HG02642 (cell line): ENCODE measurements at regions not wholly inside any gene's neighbourhood (a gene's known extent, or its start where the extent isn't known, plus 50 kb on each side); places are given as distances from the start of the nearest gene placed in this dataset.
"Not testable (repeated sequence)": the region's sequence is repeated elsewhere in the genome, so short reads cannot be mapped to it uniquely, and the experiment has no call there.

Experiments used
- ATAC-seq: cut with Tn5 transposase; IDR thresholded peaks from one replicate; pipeline ENCODE4 v1.9.1; 2021; ENCODE audit warnings: mild to moderate bottlenecking; ENCODE audit not compliant: unreplicated experiment, poor library complexity

DNA sequence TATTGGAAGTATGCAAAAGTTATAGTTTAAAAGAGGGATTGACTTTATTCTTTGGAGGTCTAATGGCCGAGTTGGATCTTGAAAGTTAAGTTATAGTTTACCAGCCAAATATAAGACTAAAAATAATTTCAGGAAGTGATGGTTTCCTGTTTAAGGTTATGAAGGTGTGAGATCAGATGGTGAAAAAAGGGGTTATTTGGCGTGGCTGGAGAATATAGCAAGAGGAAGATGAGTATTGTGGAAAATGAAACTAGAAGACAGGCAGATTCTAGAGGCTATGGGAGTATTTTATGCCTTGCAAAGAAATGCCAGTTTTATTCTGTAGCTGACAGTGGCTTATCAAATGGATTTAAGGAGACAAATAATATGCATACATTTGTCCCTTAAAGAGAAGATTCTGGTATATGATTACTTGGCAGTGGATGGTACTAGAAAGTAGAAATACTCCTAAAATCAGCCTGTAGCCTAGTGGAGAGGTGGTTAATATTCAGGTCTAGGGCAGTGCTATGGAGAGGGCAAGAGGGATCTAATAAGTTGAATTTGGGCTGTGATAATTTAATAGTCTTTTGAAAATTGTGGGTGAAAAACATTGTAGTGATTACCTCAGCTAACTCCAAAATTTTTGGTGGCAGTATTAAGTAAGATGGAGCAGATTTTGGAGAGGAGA is 1091.8 kb upstream of the ATXN7L3B start:
- peak; percentile 81 for ATAC-seq

DNA sequence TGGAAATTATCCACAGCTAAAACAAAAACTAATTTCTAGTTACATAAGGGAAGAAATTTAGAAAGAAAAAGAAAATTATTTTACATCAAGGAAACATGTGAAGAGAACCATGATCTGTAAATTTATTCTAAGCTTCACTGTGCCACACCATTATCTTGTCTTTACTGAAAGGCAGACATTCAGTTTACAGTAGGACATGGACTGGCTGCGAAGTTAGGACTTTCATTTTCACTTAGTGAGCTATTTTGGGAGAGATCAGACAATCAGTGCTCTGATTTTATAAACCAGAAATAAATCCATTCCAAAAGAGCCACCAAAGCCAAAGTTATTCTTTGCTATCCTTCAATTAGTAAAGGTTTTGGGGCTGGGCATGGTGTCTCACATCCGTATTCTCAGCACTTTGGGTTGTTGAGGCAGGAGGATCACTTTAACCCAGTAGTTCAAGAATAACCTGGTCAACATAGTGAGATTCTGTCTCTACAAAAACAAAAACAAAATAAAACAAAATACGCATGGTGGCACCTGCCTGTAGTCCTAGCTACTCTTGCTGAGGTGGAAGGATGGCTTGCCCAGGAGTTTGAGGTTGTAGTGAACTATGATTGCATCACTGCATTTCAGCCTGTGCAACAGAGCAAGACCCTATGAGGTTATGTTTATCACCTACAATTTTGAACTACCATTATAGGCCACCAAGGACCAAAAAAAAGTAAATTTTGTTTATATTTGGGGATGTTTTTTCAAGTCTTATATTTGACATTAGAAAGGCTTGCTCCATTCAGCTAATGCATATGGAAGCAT is 1084.8 kb upstream of the ATXN7L3B start:
- no peak for ATAC-seq

- ATAC-seq: no peak
Measured at GRCh38 chr12:73460212-73460611, 1077.4 kb upstream of the ATXN7L3B start.

- ATAC-seq: no peak
Measured at GRCh38 chr12:73465106-73465505, 1072.5 kb upstream of the ATXN7L3B start.

DNA sequence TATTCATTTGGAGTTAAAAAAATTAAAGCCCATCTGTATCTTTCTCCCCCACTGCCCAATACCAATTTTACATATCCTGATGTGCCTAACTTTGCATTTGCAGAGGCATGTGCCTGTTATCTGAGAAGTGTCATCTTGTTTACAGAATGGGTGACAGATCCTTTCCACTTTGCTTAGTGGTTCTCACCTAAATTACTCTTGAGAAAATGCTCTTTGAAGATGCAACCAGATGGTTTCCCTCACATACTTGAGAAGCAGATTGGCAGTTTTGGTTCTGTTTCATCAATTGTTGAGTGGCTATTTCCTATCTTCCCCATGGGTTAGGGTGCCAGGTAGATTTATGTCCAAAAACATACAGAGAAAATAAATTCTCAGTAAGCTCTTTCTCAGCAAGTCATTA is 1051.4 kb upstream of the ATXN7L3B start:
- no peak for ATAC-seq

GRCh38 chr12:73506611-73507010 is 1031.0 kb upstream of the ATXN7L3B start:
- ATAC-seq: no peak

GRCh38 chr12:73514672-73515071 is 1023.0 kb upstream of the ATXN7L3B start:
- ATAC-seq: no peak

GRCh38 chr12:73517859-73518258 is 1019.8 kb upstream of the ATXN7L3B start:
- no peak for ATAC-seq

DNA sequence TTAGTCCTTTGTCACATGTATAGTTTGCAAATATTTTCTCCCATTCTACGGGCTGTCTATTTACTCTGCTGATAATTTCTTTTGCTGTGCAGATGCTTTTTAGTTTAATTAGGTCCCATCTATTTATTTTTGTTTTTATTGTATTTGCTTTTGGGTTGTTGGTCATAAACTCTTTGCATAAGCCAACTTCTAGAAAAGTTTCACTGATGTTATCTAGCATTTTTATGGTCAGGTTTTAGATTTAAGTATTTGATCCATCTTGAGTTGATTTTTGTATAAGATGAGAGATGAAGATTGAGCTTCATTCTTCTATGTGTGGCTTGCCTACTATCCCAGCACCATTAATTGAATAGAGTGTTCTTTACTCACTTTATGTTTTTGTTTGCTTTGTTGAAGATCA is 1008.4 kb upstream of the ATXN7L3B start:
- ATAC-seq: no peak

GRCh38 chr12:73529954-73530353 is 1007.7 kb upstream of the ATXN7L3B start:
- no peak for ATAC-seq

GRCh38 chr12:73531752-73532151 is 1005.9 kb upstream of the ATXN7L3B start:
- no peak for ATAC-seq

DNA sequence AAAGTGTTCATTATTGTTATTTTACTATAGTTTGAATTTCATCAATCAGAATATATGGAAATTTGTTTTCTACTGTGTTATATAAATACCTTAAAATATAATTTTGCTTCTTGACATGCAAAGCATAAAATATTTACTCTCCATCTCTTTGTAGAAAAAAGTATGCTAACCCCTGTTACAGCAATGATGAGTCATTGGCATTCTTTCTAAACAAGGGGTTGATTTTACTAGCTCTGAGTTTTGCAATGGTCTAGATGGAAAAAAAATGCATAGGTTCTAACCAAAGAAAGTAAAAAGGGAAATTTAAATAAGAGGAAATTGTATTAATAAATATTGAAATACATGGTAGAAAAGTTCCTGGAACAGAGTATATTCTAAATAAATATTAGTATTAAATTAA is 990.2 kb upstream of the ATXN7L3B start:
- ATAC-seq: no peak

- no peak for ATAC-seq
Measured at GRCh38 chr12:73585136-73585535, 952.5 kb upstream of the ATXN7L3B start.

DNA sequence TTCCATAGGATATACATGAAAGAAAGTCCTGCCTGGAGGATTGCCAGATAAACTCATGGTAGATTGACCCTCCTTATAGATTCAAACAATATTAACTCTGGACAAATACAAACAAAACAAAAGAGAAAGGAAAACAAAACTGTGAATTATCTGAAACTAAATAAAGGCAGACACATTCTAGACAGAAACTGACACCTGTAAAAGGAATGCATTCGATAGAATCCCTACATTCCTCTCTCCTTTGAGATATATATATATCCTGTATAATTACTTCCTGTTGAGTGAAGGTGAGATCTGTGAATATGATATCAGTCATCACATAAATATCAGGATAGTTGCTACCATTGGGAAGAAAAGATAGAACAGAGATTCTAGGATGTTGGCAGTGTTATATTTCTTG is 948.4 kb upstream of the ATXN7L3B start:
- ATAC-seq: no peak

DNA sequence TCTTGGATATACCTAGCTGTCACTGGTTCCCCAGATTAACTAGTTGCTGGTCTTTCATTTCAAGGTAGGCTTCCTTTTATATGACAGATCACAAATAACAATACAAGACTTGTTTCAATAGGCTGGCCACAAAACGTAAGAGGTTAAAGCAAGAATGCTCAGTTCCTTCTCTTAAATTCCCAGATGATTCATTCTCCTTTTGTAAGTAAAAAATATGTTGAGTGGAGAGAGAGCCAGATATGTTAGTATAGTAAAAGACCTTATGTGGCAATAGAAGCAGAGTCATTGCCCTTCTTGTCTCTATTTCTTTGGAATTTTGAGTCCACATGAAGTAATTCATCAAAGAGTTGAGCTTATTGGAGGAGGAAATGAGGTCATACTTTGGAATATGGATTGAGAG is 939.0 kb upstream of the ATXN7L3B start:
- no peak for ATAC-seq

DNA sequence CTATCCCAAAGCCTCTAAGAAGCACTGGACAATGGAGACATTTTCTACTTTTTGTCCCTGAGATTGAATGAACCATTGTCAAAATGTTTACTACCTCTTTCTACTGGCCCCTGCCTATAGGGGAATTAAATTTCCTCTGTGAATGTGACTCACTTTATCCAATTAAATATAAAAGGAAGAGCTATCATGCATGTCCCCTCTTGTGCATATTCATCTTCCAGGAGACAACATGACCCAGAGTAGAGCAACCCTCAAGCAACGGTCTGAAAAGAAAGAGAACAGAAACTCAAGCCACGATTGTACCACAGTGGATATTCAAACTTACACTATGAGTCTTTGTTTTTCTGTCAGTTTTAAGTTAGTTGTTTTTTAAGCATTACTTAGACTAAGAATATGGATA is 938.4 kb upstream of the ATXN7L3B start:
- no peak for ATAC-seq

DNA sequence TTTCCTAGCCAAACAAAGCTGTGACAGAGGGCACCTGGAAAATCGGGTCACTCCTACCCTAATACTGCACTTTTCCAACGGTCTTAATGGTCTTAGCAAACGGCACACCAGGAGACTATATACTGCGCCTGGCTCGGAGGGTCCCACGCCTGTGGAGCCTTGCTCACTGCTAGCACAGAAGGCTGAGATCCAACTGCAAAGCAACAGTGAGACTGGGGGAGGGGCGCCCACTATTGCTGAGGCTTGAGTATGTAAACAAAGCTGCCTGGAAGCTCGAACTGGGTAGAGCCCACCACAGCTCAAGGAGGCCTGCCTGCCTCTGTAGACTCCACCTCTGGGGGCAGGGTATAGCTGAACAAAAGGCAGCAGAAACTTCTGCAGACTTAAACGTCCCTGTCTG is 931.7 kb upstream of the ATXN7L3B start:
- not testable (repeated sequence) for ATAC-seq

GRCh38 chr12:73612551-73612950 is 925.1 kb upstream of the ATXN7L3B start:
- no peak for ATAC-seq

DNA sequence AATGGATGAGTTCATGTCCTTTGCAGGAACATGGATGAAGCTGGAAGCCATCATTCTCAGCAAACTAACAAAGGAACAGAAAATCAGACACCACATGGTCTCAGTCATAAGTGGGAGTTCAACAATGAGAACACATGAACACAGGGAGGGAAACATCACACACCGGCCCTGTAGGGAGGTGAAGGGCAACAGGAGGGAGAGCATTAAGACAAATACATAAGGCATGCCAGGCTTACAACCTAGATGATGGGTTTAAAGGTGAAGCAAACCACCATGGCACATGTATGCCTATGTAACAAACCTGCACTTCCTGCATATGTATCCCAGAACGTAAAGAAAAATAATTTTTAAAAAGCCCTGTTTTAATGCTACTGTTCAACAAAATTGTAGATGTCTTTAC is 914.2 kb upstream of the ATXN7L3B start:
- no peak for ATAC-seq

- no peak for ATAC-seq
Measured at GRCh38 chr12:73625226-73625625, 912.4 kb upstream of the ATXN7L3B start.

DNA sequence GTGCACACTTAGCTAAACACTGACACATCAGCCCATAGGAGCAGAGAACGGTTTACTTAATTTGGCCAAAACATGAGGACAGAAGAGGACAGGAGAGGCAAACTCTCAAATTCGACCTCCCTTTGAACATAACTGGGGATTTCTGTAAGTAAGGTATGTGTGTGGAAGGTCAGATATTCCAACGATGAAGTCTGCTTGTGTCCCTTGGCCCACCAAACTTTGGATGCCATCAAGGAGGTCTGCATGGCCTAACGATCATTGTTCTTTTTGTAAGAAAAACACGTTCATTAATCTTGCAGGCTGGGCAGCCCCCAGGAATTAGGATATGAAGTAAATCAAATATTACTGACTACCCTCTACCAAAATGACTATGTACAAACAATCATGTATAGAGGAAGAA is 908.5 kb upstream of the ATXN7L3B start:
- no peak for ATAC-seq
